Left lung (tissue), 4 donors: ENCODE measurements at regions not wholly inside any gene's neighbourhood (a gene's known extent, or its start where the extent isn't known, plus 50 kb on each side); places are given as distances from the start of the nearest gene placed in this dataset.

ENCODE experiments used
- ATAC-seq: fragments of 200-7000 bp; cut with Tn5 transposase; one replicate; pipeline ENCODE4 v1.9.1; 2020; ENCODE audit warnings: moderate library complexity
- DNase-seq, 4 donors: peaks; one replicate each; pipeline ENCODE4 v3.0.0-alpha.2; 2013 to 2020
- H3K27ac ChIP-seq, 2 donors: fragments of 200-600 bp; sonication (generic) in 1 of 2; one replicate each; pipeline versions ENCODE4 v1.5.0 to v1.8.0; 2020 to 2021
- H3K27me3 ChIP-seq, 2 donors: fragments of 200-600 bp; sonication (generic) in 1 of 2; one replicate each; pipeline versions ENCODE4 v1.5.0 to v1.8.0; 2020 to 2021
- H3K36me3 ChIP-seq, 2 donors: fragments of 200-600 bp; sonication (generic) in 1 of 2; one replicate each; pipeline versions ENCODE4 v1.5.0 to v1.8.0; 2020 to 2021
- H3K4me1 ChIP-seq, 2 donors: fragments of 200-600 bp; one replicate each; pipeline ENCODE4 v1.8.0; 2021
- H3K4me3 ChIP-seq, 2 donors: fragments of 200-600 bp; sonication (generic) in 1 of 2; one replicate each; pipeline versions ENCODE4 v1.5.0 to v1.8.0; 2020 to 2021; ENCODE audit warnings: mild to moderate bottlenecking in 1 of 2
- H3K9me3 ChIP-seq, 2 donors: fragments of 200-600 bp; sonication (generic) in 1 of 2; one replicate each; pipeline versions ENCODE4 v1.5.0 to v1.8.0; 2020 to 2021
- intact Hi-C, 2 donors: fragments of 100-400 bp; cut with DNase I; formaldehyde crosslinking; loops; one replicate each; pipeline versions ENCODE4 v1.11.2 to v1.14.2; 2022
- TF ChIP-seq, protein P1 (sequence below), 2 donors: fragments of 200-600 bp; sonication (generic) in 1 of 2; IDR thresholded peaks; one replicate each; pipeline versions ENCODE4 v1.5.0 to v1.8.0; 2021; ENCODE audit warnings: antibody characterized with exemption in 2 of 2
- donor health status: DM: no; HTN: yes; CAD: no.
- donor health status: DM: no; HTN: no; CAD: no.

DNA sequence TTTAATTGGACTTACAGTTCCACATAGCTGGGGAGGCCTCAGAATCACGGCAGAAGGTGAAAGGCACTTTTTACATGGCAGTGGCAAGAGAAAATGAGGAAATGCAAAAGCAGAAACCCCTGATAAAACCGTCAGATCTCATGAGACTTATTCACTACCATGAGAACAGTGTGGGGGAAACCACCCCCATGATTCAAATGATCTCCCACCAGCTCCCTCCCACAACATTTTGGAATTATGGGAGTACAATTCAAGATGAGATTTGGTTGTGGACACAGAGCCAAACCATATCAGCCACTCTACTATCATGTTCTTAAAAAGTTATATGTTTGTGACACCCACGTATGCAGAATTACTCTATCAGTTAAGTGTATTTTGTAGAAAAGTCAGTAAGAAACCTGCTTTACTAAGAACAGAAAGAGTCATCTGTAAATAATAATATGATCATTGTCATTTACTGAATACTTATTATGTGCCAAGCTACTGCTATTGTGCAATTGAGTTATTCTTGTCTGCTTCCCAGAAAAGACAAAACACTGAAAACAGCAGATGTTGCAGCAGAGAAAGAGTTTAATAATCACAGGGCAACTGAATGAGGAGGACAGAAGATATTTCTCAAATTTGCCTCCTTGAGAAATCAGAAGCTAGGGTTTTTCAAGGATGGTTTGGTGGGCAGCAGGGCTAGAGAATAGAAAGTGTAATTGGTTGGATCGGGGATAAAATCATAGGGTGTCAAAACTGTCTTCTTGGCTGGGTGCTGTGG, 207.7 kb upstream of the FGGY start:
- TF ChIP-seq, protein P1, sequence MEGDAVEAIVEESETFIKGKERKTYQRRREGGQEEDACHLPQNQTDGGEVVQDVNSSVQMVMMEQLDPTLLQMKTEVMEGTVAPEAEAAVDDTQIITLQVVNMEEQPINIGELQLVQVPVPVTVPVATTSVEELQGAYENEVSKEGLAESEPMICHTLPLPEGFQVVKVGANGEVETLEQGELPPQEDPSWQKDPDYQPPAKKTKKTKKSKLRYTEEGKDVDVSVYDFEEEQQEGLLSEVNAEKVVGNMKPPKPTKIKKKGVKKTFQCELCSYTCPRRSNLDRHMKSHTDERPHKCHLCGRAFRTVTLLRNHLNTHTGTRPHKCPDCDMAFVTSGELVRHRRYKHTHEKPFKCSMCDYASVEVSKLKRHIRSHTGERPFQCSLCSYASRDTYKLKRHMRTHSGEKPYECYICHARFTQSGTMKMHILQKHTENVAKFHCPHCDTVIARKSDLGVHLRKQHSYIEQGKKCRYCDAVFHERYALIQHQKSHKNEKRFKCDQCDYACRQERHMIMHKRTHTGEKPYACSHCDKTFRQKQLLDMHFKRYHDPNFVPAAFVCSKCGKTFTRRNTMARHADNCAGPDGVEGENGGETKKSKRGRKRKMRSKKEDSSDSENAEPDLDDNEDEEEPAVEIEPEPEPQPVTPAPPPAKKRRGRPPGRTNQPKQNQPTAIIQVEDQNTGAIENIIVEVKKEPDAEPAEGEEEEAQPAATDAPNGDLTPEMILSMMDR (IDR thresholded peaks at IDR 0.05), result no peak
- Histone ChIP-seq H3K4me3 (no peak overlapping the region), H3K27ac (no peak overlapping the region), H3K4me1 (peaks cover 0 to 5% of the 10 kb centered on the region in 2 donors), H3K36me3 (no peaks in the 10 kb centered on the region), H3K27me3 (no peaks in the 10 kb centered on the region), H3K9me3 (peaks cover 0 to 13% of the 10 kb centered on the region in 2 donors)
- ATAC-seq (no peak), DNase-seq (no peak)
- intact Hi-C loops, result no loop called here

DNA sequence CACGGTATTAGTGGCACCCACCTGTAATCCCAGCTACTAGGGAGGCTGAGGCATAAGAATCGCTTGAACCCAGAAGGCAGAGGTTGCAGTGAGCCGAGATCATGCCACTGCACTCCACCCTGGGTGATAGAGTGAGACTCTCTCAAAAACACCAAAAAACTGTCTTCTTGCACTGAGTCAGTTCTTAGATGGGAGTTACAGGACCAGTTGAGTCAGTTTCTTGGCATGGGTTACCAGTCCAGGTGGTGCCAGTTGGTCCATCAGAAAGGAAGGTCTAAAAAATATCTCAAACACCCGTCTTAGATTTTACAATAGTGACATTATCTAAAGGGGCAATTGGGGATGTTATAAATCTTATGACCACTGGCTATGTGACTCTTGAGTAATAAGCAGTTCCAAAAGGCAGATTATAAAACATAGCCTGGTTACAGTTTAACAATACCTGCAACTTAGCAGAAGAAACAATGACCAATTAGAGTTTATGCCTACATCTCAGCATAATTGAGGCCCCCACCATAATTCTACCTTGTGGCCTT, 206.9 kb upstream of the FGGY start:
- Histone ChIP-seq H3K36me3 (no peaks in the 10 kb centered on the region), H3K9me3 (peaks cover 0 to 13% of the 10 kb centered on the region in 2 donors), H3K27me3 (no peaks in the 10 kb centered on the region), H3K27ac (no peak overlapping the region), H3K4me1 (no peaks in the 10 kb centered on the region), H3K4me3 (no peak overlapping the region)
- intact Hi-C loops, result no loop called here
- ATAC-seq, result no peak
- DNase-seq, result no peak
- TF ChIP-seq, protein P1 (IDR thresholded peaks at IDR 0.05), result no peak

DNA sequence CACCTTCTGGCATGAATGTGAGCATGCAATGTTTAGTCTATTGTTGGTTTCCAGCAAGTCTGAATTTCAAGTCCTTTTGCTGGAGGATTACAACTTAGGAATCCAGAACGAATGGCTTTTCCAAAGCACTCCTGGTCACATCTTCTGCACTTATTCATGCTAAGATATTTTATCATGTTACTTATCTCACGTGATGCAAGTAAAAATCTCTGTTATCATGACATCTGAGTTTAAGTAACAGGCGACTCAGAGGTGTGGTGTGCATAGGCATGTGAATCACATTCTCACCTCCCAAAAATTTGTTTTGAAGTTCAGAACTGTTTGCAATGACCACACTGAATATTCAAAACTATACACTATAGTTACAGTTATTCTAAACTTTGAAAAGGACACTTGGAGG, 204.8 kb upstream of the FGGY start:
- H3K27ac ChIP-seq, result no peak overlapping the region
- H3K9me3 ChIP-seq, result peaks cover 0 to 13% of the 10 kb centered on the region in 2 donors
- intact Hi-C loops, result no loop called here
- ATAC-seq (no peak), DNase-seq (no peak)
- H3K4me1 ChIP-seq, result no peaks in the 10 kb centered on the region
- H3K4me3 ChIP-seq, result no peak overlapping the region
- TF ChIP-seq, protein P1 (IDR thresholded peaks at IDR 0.05), result no peak
- no peaks in the 10 kb centered on the region for H3K36me3 ChIP-seq
- H3K27me3 ChIP-seq, result no peaks in the 10 kb centered on the region

GRCh38 chr1:59094001-59094400, 202.9 kb upstream of the FGGY start:
- intact Hi-C loops, result no loop called here
- ATAC-seq (no peak), DNase-seq (no peak)
- H3K9me3 ChIP-seq, result peaks cover 0 to 8% of the 10 kb centered on the region in 2 donors
- H3K27ac ChIP-seq, result no peak overlapping the region
- H3K36me3 ChIP-seq, result no peaks in the 10 kb centered on the region
- TF ChIP-seq, protein P1 (IDR thresholded peaks at IDR 0.05), result no peak
- H3K4me3 ChIP-seq, result no peak overlapping the region
- H3K4me1 ChIP-seq, result no peaks in the 10 kb centered on the region
- no peaks in the 10 kb centered on the region for H3K27me3 ChIP-seq

DNA sequence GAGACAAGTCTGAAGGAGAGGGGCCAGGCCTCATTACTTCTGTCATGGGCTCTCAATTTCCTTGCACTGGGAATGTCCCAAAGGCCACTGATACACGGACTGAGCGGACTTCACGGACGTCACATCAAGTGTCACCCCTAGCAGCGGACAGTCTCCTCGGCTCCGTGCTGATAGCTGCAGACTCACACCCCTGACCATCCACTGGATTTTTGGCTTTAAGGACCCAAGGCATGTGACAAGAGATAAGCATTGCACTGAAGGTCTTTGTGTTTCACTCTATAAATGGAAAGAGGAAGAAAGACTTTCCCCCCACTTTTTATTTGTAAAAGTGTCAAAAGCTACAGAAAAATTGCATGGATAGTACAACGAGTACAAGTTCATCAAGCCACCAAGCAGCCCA, 200.4 kb upstream of the FGGY start:
- H3K4me1 ChIP-seq, result no peaks in the 10 kb centered on the region
- DNase-seq (no peak), ATAC-seq (no peak)
- no peaks in the 10 kb centered on the region for H3K36me3 ChIP-seq
- H3K9me3 ChIP-seq, result peaks cover 0 to 3% of the 10 kb centered on the region in 2 donors
- intact Hi-C loops, result no loop called here
- no peak overlapping the region for H3K4me3 ChIP-seq
- TF ChIP-seq, protein P1 (IDR thresholded peaks at IDR 0.05), result no peak
- H3K27ac ChIP-seq, result no peak overlapping the region
- H3K27me3 ChIP-seq, result no peaks in the 10 kb centered on the region
